HepG2 (cell line): ENCODE measurements at regions not wholly inside any gene's neighbourhood (a gene's known extent, or its start where the extent isn't known, plus 50 kb on each side); places are given as distances from the start of the nearest gene placed in this dataset.

Source experiments
- BHLHE40 ChIP-seq: IDR thresholded peaks from 2 replicates; pipeline ENCODE4 v1.6.1; 2011; ENCODE audit warnings: low read length, improper control_type of control experiment
- ERF ChIP-seq: IDR thresholded peaks from 2 replicates; pipeline ENCODE4 v1.6.1; 2018; ENCODE audit warnings: missing biosample characterization, missing genetic modification reagents
- FOXK2 ChIP-seq: fragments of 450-650 bp; IDR thresholded peaks from 2 replicates; pipeline ENCODE4 v1.6.1; 2016
- FOXP4 ChIP-seq: sonication (generic); formaldehyde crosslinking; IDR thresholded peaks from 2 replicates; pipeline ENCODE4 v1.4.0; 2020; ENCODE audit warnings: missing genetic modification reagents
- HNF4A ChIP-seq: sonication (generic); formaldehyde crosslinking; IDR thresholded peaks from 2 replicates; pipeline ENCODE4 v1.4.0; 2020; ENCODE audit warnings: missing genetic modification reagents
- HOXA9 ChIP-seq: sonication (generic); formaldehyde crosslinking; IDR thresholded peaks from 2 replicates; pipeline ENCODE4 v1.8.1; 2022; ENCODE audit warnings: missing genetic modification reagents, mild to moderate bottlenecking, moderate library complexity, borderline replicate concordance
- KAT8 ChIP-seq: IDR thresholded peaks from 2 replicates; pipeline ENCODE4 v1.6.1; 2016; ENCODE audit warnings: missing genetic modification reagents, missing compliant biosample characterization
- KDM5B ChIP-seq: sonication (generic); formaldehyde crosslinking; IDR thresholded peaks from 2 replicates; pipeline ENCODE4 v1.4.0; 2020; ENCODE audit warnings: missing genetic modification reagents, mild to moderate bottlenecking, borderline replicate concordance
- MEF2D ChIP-seq: sonication (generic); formaldehyde crosslinking; IDR thresholded peaks from 2 replicates; pipeline ENCODE4 v1.5.1; 2020; ENCODE audit warnings: mild to moderate bottlenecking, missing genetic modification reagents
- NFE2L1 ChIP-seq: sonication (generic); formaldehyde crosslinking; IDR thresholded peaks from 2 replicates; pipeline ENCODE4 v1.4.0; 2020; ENCODE audit warnings: missing genetic modification reagents, mild to moderate bottlenecking, borderline replicate concordance
- NFIC ChIP-seq: IDR thresholded peaks from 2 replicates; pipeline ENCODE4 v1.6.1; 2012; ENCODE audit warnings: mild to moderate bottlenecking, low read length, inconsistent platforms
- RAD21 ChIP-seq: fragments of 450-650 bp; formaldehyde crosslinking; IDR thresholded peaks from 2 replicates; pipeline ENCODE4 v1.5.0; 2020; ENCODE audit warnings: mild to moderate bottlenecking
- SAFB2 ChIP-seq: sonication (generic); formaldehyde crosslinking; IDR thresholded peaks from 2 replicates; pipeline ENCODE4 v1.5.1; 2020; ENCODE audit warnings: missing genetic modification reagents, low read depth, mild to moderate bottlenecking, borderline replicate concordance
- SIX4 ChIP-seq: sonication (generic); formaldehyde crosslinking; IDR thresholded peaks from 2 replicates; pipeline ENCODE4 v1.4.0; 2020; ENCODE audit warnings: missing genetic modification reagents
- TFE3 ChIP-seq: IDR thresholded peaks from 2 replicates; pipeline ENCODE4 v1.6.1; 2016
- ZFP36 ChIP-seq: fragments of 150-350 bp; IDR thresholded peaks from 2 replicates; pipeline ENCODE4 v1.6.1; 2018; ENCODE audit warnings: borderline replicate concordance, low read length, low read depth; ENCODE audit not compliant: partially characterized antibody
- ZNF138 ChIP-seq: sonication (generic); formaldehyde crosslinking; IDR thresholded peaks from 2 replicates; pipeline ENCODE4 v1.5.0; 2020; ENCODE audit warnings: mild to moderate bottlenecking, low read depth, missing genetic modification reagents
- ZNF552 ChIP-seq: sonication (generic); formaldehyde crosslinking; IDR thresholded peaks from 2 replicates; pipeline ENCODE4 v1.9.0; 2022; ENCODE audit warnings: missing genetic modification reagents, mild to moderate bottlenecking, borderline replicate concordance
- ZNF572 ChIP-seq: sonication (generic); formaldehyde crosslinking; IDR thresholded peaks from 2 replicates; pipeline ENCODE4 v1.5.1; 2020; ENCODE audit warnings: mild to moderate bottlenecking, missing genetic modification reagents
- ZNF644 ChIP-seq: IDR thresholded peaks from 2 replicates; pipeline ENCODE4 v1.6.1; 2016; ENCODE audit warnings: low read depth
- ZNF646 ChIP-seq: sonication (generic); formaldehyde crosslinking; IDR thresholded peaks from 2 replicates; pipeline ENCODE4 v1.9.0; 2021; ENCODE audit warnings: mild to moderate bottlenecking, missing genetic modification reagents

- TF ChIP-seq FOXK2 (peak; percentile 53), ZFP36 (no peak), BHLHE40 (peak; percentile 75), KDM5B (CRISPR knock-in tag) (no peak), RAD21 (CRISPR knock-in tag) (0 out of 2 replicates have a peak, but pooled peaks have one; percentile 27), TFE3 (CRISPR knock-in tag) (no peak), ERF (CRISPR knock-in tag) (no peak), ZNF572 (CRISPR knock-in tag) (no peak), FOXP4 (CRISPR knock-in tag) (0 out of 2 replicates have a peak, but pooled peaks have one; percentile 10), ZNF644 (CRISPR knock-in tag) (no peak), HOXA9 (CRISPR knock-in tag) (no peak), ZNF138 (CRISPR knock-in tag) (no peak), ZNF552 (CRISPR knock-in tag) (no peak), MEF2D (CRISPR knock-in tag) (no peak), HNF4A (CRISPR knock-in tag) (0 out of 2 replicates have a peak, but pooled peaks have one; percentile 12), SAFB2 (CRISPR knock-in tag) (no peak), KAT8 (CRISPR knock-in tag) (0 out of 2 replicates have a peak, but pooled peaks have one; percentile 31), NFE2L1 (peak; percentile 73; the same call in 1 of the 2 replicates), NFIC (peak; percentile 49; the same call in 1 of the 2 replicates), ZNF646 (CRISPR knock-in tag) (peak; percentile 74), SIX4 (CRISPR knock-in tag) (no peak)
Observed at GRCh38 chr7:104963991-104964385, 50.0 kb upstream of the KMT2E start (continued).
